ENCODE measurements at regions not wholly inside any gene's neighbourhood (a gene's known extent, or its start where the extent isn't known, plus 50 kb on each side); places are given as distances from the start of the nearest gene placed in this dataset.

DNA sequence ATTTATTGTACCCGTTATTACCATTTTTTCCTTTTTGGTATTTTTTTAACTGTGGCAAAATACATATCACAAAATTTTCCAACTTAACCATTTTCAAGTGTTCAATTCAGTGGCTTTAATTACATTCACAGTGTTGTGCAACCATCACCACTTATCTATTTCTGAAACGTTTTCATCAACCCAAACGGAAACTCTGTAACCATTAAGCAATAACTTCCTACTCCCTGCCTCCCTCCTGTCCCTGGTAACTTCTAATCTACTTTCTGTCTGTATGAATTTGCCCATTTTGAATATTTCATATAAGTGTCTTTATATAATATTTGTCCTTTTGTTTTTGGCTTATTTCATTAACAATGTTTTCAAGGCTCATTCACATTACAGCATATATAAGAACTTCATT is 57.4 kb upstream of the MSN start:
- TF ChIP-seq, protein P1, sequence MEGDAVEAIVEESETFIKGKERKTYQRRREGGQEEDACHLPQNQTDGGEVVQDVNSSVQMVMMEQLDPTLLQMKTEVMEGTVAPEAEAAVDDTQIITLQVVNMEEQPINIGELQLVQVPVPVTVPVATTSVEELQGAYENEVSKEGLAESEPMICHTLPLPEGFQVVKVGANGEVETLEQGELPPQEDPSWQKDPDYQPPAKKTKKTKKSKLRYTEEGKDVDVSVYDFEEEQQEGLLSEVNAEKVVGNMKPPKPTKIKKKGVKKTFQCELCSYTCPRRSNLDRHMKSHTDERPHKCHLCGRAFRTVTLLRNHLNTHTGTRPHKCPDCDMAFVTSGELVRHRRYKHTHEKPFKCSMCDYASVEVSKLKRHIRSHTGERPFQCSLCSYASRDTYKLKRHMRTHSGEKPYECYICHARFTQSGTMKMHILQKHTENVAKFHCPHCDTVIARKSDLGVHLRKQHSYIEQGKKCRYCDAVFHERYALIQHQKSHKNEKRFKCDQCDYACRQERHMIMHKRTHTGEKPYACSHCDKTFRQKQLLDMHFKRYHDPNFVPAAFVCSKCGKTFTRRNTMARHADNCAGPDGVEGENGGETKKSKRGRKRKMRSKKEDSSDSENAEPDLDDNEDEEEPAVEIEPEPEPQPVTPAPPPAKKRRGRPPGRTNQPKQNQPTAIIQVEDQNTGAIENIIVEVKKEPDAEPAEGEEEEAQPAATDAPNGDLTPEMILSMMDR (IDR thresholded peaks at IDR 0.05; ENCODE audit: poor library complexity, severe bottlenecking), result no peak
- TF ChIP-seq MXI1 (conservative IDR thresholded peaks at IDR 0.05; ENCODE audit: poor library complexity, severe bottlenecking) (no peak), POLR2AphosphoS5 (IDR thresholded peaks at IDR 0.05) (no peak), TAF1 (IDR thresholded peaks at IDR 0.05; ENCODE audit: low read depth) (no peak), EZH2 (IDR thresholded peaks at IDR 0.05; ENCODE audit: borderline replicate concordance, insufficient read depth, low read length, poor library complexity, severe bottlenecking) (no peak)
